Endothelial cell of umbilical vein (primary cell): ENCODE measurements at regions not wholly inside any gene's neighbourhood (a gene's known extent, or its start where the extent isn't known, plus 50 kb on each side); places are given as distances from the start of the nearest gene placed in this dataset.

ENCODE experiments used
- BruUV-seq: library from RNA; stranded (reverse); fragments of 400-500 nt; replicated peaks from 2 replicates; lab custom pipeline; 2021; lab: Mats Ljungman, UMichigan
- CTCF ChIA-PET: fragments of 300-600, 350-600 bp; sonication (Branson Sonifier 250); formaldehyde crosslinking; loops from one replicate; lab custom pipeline; 2021; ENCODE audit warnings: antibody characterized with exemption, inconsistent platforms; lab: Charles Lee
- POLR2A ChIA-PET: fragments of 300-600, 350-600 bp; sonication (Branson Sonifier 250); formaldehyde crosslinking; loops from one replicate; lab custom pipeline; 2021; ENCODE audit warnings: antibody characterized with exemption, inconsistent platforms; lab: Charles Lee
- DNase-seq: peaks from one replicate; pipeline ENCODE4 v3.0.0-alpha.2; 2011; ENCODE audit warnings: low read depth, low spot score
- FAIRE-seq: peaks from 2 replicates; lab custom pipeline; 2011; peaks lifted over from hg19 to GRCh38; lab: Jason Lieb, UNC
- H2AFZ ChIP-seq: 2 replicates; pipeline ENCODE4 v1.6.0; 2012; ENCODE audit warnings: low read depth, low read length, control low read depth, inconsistent platforms
- H3K27ac ChIP-seq: 2 replicates; pipeline ENCODE4 v1.5.1; 2011; ENCODE audit warnings: low read depth, mild to moderate bottlenecking, control low read depth, low read length, moderate library complexity; ENCODE audit not compliant: insufficient read depth
- H3K27me3 ChIP-seq, 2 experiments: 2 replicates each; pipeline versions ENCODE4 v1.6.0 to v1.6.1; 2011; ENCODE audit warnings: low read length in 2 of 2, mixed read lengths in 1 of 2; ENCODE audit not compliant: control insufficient read depth in 2 of 2, insufficient read depth in 2 of 2
- H3K36me3 ChIP-seq, 2 experiments: 2 replicates in 1 of 2; 3 replicates in 1 of 2; pipeline ENCODE4 v1.5.1; 2011; ENCODE audit warnings: low read length in 2 of 2, mild to moderate bottlenecking in 1 of 2, moderate library complexity in 1 of 2; ENCODE audit not compliant: control insufficient read depth in 2 of 2, insufficient read depth in 2 of 2; ENCODE audit errors: extremely low read depth in 1 of 2
- H3K4me1 ChIP-seq: 3 replicates; pipeline ENCODE4 v1.5.1; 2011; ENCODE audit warnings: mild to moderate bottlenecking, low read length; ENCODE audit not compliant: control insufficient read depth, insufficient read depth; ENCODE audit errors: extremely low read depth
- H3K4me2 ChIP-seq: 2 replicates; pipeline ENCODE4 v1.6.1; 2011; ENCODE audit warnings: low read length, control low read depth, mixed read lengths; ENCODE audit not compliant: insufficient read depth
- H3K4me3 ChIP-seq, 3 experiments: fragments of 200-600 bp in 1 of 3; sonication (generic), shearing (Covaris generic) in 1 of 3; replicated peaks in 1 of 3; 2 replicates each; pipeline ENCODE4 v1.5.1; 2011 to 2016; ENCODE audit warnings: control low read depth in 3 of 3, low read length in 3 of 3, mild to moderate bottlenecking in 2 of 3, inconsistent platforms in 1 of 3, low read depth in 1 of 3, moderate library complexity in 1 of 3; ENCODE audit not compliant: insufficient read depth in 1 of 3
- H3K79me2 ChIP-seq: 2 replicates; pipeline ENCODE4 v1.6.0; 2012; ENCODE audit warnings: low read length, inconsistent platforms; ENCODE audit not compliant: control insufficient read depth, insufficient read depth
- H3K9ac ChIP-seq: replicated peaks from 2 replicates; pipeline ENCODE3; 2011; ENCODE audit warnings: low read length, control low read depth; ENCODE audit not compliant: insufficient read depth; ENCODE audit errors: extremely low read depth
- H3K9me1 ChIP-seq: replicated peaks from 3 replicates; pipeline ENCODE4 v1.6.0; 2011; ENCODE audit warnings: mild to moderate bottlenecking, low read length; ENCODE audit not compliant: control insufficient read depth, insufficient read depth; ENCODE audit errors: extremely low read depth
- H3K9me3 ChIP-seq: replicated peaks from 2 replicates; pipeline ENCODE4 v1.5.1; 2012; ENCODE audit warnings: low read length, inconsistent platforms; ENCODE audit not compliant: control insufficient read depth, insufficient read depth
- H4K20me1 ChIP-seq: replicated peaks from 2 replicates; pipeline ENCODE3; 2011; ENCODE audit warnings: mild to moderate bottlenecking, low read length; ENCODE audit not compliant: control insufficient read depth, insufficient read depth; ENCODE audit errors: extremely low read depth
- EZH2 ChIP-seq: IDR thresholded peaks from 2 replicates; pipeline ENCODE4 v1.6.1; 2012; ENCODE audit warnings: borderline replicate concordance, low read depth, mild to moderate bottlenecking, moderate library complexity, low read length, inconsistent platforms; ENCODE audit not compliant: severe bottlenecking
- GATA2 ChIP-seq: IDR thresholded peaks from 2 replicates; pipeline ENCODE4 v1.7.0; 2011; ENCODE audit warnings: low read depth, mild to moderate bottlenecking, moderate library complexity, mixed read lengths, low read length; ENCODE audit not compliant: insufficient read length, insufficient read depth
- JUN ChIP-seq: IDR thresholded peaks from 2 replicates; pipeline ENCODE4 v1.6.1; 2011; ENCODE audit warnings: borderline replicate concordance, low read depth; ENCODE audit not compliant: insufficient read length, insufficient read depth
- POLR2A ChIP-seq: IDR thresholded peaks from 2 replicates; pipeline ENCODE4 v1.6.1; 2012; ENCODE audit warnings: low read depth, mild to moderate bottlenecking, control low read depth, low read length
- POLR2AphosphoS5 ChIP-seq: IDR thresholded peaks from 2 replicates; pipeline ENCODE4 v1.6.1; 2012; ENCODE audit warnings: low read depth, mild to moderate bottlenecking, control low read depth, low read length, moderate library complexity; ENCODE audit not compliant: insufficient read depth
- dilution Hi-C: fragments of 300-500 bp; cut with MboI; formaldehyde crosslinking; loops from one replicate; pipeline ENCODE4 v1.15.0; 2019; ENCODE audit warnings: low sequenced_read_pairs; ENCODE audit not compliant: extremely low pct_ligation_motif_present
- intact Hi-C: fragments of 100-400 bp; cut with micrococcal nuclease; formaldehyde crosslinking; loops from one replicate; pipeline ENCODE4 v1.10.0; 2022
- TF ChIP-seq, protein P1 (sequence below): IDR thresholded peaks from 2 replicates; pipeline ENCODE4 v1.6.1; 2011; ENCODE audit not compliant: insufficient read depth, insufficient read length
- TF ChIP-seq, protein P2 (sequence below), 2 donors: IDR thresholded peaks; 1 replicate in 1 of 2; 2 replicates in 1 of 2; pipeline ENCODE4 v1.5.1; 2011; ENCODE audit warnings: low read length in 2 of 2, mild to moderate bottlenecking in 2 of 2, moderate library complexity in 2 of 2, control low read depth in 1 of 2, inconsistent platforms in 1 of 2, low read depth in 1 of 2; ENCODE audit not compliant: insufficient read depth in 1 of 2; ENCODE audit errors: extremely low read depth in 1 of 2

DNA sequence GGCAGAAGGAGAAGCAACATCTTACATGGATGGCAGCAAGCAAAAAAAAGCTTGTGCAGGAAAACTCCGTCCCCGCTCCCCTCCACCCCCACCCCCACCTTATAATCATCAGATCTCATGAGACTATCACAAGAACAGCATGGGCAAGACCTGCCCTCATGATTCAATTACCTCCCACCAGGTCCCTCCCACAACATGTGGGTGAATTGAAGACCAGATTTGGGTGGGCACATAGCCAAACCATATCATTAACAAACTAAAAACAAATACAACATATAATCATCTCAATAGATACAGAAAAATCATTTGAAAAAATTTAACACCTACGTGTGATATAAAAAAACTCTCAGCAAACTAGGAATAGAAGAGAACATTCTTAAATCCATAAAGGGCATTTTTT lies 88.8 kb downstream of the BUD13 start:
- dilution Hi-C loops (no loop called here), intact Hi-C loops (no loop called here)
- Histone ChIP-seq H3K9me3 (no peaks in the 10 kb centered on the region), H3K79me2 (no peaks in the 10 kb centered on the region), H3K4me2 (no peak overlapping the region), H2AFZ (no peak overlapping the region), H3K27me3 (peaks cover 5 to 10% of the 10 kb centered on the region in 2 experiments), H3K27ac (no peak overlapping the region), H3K9me1 (no peaks in the 10 kb centered on the region), H3K4me1 (no peaks in the 10 kb centered on the region), H4K20me1 (no peaks in the 10 kb centered on the region), H3K36me3 (no peaks in the 10 kb centered on the region), H3K4me3 (no peak overlapping the region), H3K9ac (no peak overlapping the region)
- TF ChIP-seq, protein P1, sequence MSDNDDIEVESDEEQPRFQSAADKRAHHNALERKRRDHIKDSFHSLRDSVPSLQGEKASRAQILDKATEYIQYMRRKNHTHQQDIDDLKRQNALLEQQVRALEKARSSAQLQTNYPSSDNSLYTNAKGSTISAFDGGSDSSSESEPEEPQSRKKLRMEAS, result no peak
- TF ChIP-seq GATA2, result no peak
- TF ChIP-seq, protein P2, sequence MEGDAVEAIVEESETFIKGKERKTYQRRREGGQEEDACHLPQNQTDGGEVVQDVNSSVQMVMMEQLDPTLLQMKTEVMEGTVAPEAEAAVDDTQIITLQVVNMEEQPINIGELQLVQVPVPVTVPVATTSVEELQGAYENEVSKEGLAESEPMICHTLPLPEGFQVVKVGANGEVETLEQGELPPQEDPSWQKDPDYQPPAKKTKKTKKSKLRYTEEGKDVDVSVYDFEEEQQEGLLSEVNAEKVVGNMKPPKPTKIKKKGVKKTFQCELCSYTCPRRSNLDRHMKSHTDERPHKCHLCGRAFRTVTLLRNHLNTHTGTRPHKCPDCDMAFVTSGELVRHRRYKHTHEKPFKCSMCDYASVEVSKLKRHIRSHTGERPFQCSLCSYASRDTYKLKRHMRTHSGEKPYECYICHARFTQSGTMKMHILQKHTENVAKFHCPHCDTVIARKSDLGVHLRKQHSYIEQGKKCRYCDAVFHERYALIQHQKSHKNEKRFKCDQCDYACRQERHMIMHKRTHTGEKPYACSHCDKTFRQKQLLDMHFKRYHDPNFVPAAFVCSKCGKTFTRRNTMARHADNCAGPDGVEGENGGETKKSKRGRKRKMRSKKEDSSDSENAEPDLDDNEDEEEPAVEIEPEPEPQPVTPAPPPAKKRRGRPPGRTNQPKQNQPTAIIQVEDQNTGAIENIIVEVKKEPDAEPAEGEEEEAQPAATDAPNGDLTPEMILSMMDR (IDR thresholded peaks at IDR 0.05; ENCODE audit: extremely low read depth in 1 of 2, insufficient read depth in 1 of 2, low read depth in 1 of 2, low read length in 2 of 2), result no peak
- TF ChIP-seq JUN, result no peak
- no peak for TF ChIP-seq POLR2A
- TF ChIP-seq POLR2AphosphoS5, result no peak
- TF ChIP-seq EZH2, result no peak
- POLR2A ChIA-PET, result no interaction called here
- no peak for DNase-seq
- CTCF ChIA-PET, result interaction anchor here (0.8 to 1.7 kb wide), 2 partner anchors 10 to 185 kb away, joined by 3 to 5 read pairs; no protein-coding TSS in a partner anchor
- no TSS peak for BruUV-seq
- no peak for FAIRE-seq
